ENCODE measurements at regions not wholly inside any gene's neighbourhood (a gene's known extent, or its start where the extent isn't known, plus 50 kb on each side); places are given as distances from the start of the nearest gene placed in this dataset.

DNA sequence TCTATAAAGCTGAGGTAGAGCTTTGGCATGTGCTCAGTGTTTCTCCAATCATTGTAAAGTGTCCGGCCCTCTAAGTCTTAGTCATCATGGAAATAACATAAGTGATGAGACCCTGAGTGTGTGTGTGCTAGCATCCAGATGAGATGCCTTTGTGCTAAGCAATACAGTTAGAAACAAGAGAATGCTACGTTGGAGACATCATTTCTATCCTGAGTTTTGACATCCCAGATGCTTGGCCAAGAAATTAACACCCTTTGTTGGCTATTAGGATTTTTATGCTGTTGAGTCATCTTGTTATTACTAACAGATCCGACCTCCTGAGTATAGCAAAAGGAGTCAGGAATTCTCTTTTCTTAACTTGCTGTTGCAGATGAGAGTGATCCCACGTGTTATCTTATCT is 508.0 kb downstream of the GADD45G start:
- intact Hi-C loops (cut with DNase I): no loop called here
- H3K4me1 ChIP-seq: no peaks in the 10 kb centered on the region
- no peaks in the 10 kb centered on the region for H3K9me3 ChIP-seq
- H3K4me3 ChIP-seq: no peak overlapping the region
- no peaks in the 10 kb centered on the region for H3K36me3 ChIP-seq
- H3K27me3 ChIP-seq: no peaks in the 10 kb centered on the region
- no peak overlapping the region for H3K9ac ChIP-seq (ENCODE audit: low read depth in 2 of 2, low read length in 2 of 2)
- no peak for TF ChIP-seq CTCF (IDR thresholded peaks at IDR 0.05)
- no peak for DNase-seq
- no peak overlapping the region for H3K27ac ChIP-seq

GRCh38 chr9:90114641-90115425 is 510.0 kb downstream of the GADD45G start:
- no peak for DNase-seq
- Histone ChIP-seq H3K27me3 (no peaks in the 10 kb centered on the region), H3K4me1 (no peaks in the 10 kb centered on the region), H3K9ac (ENCODE audit: low read depth in 2 of 2, low read length in 2 of 2) (no peak overlapping the region), H3K9me3 (no peaks in the 10 kb centered on the region), H3K4me3 (no peak overlapping the region), H3K27ac (no peak overlapping the region), H3K36me3 (no peaks in the 10 kb centered on the region)
- no peak for TF ChIP-seq CTCF (IDR thresholded peaks at IDR 0.05)
- intact Hi-C loops (cut with DNase I): no loop called here

GRCh38 chr9:90121762-90122161 is 517.0 kb downstream of the GADD45G start:
- Histone ChIP-seq H3K36me3 (no peaks in the 10 kb centered on the region), H3K4me3 (no peak overlapping the region), H3K9ac (ENCODE audit: low read depth in 2 of 2, low read length in 2 of 2) (no peak overlapping the region), H3K27ac (no peak overlapping the region), H3K9me3 (no peaks in the 10 kb centered on the region), H3K27me3 (peaks cover 5% of the 10 kb centered on the region), H3K4me1 (no peaks in the 10 kb centered on the region)
- intact Hi-C loops (cut with DNase I): no loop called here
- DNase-seq: no peak
- no peak for TF ChIP-seq CTCF (IDR thresholded peaks at IDR 0.05)

- H3K27ac ChIP-seq: no peak overlapping the region
- no peaks in the 10 kb centered on the region for H3K9me3 ChIP-seq
- H3K27me3 ChIP-seq: peaks cover 5% of the 10 kb centered on the region
- H3K4me3 ChIP-seq: no peak overlapping the region
- H3K9ac ChIP-seq (ENCODE audit: low read depth in 2 of 2, low read length in 2 of 2): no peak overlapping the region
- H3K4me1 ChIP-seq: no peaks in the 10 kb centered on the region
- no peak for TF ChIP-seq CTCF (IDR thresholded peaks at IDR 0.05)
- intact Hi-C loops (cut with DNase I): no loop called here
- no peak for DNase-seq
- H3K36me3 ChIP-seq: no peaks in the 10 kb centered on the region
These were observed 517.7 kb downstream of the DIRAS2 start for GRCh38 chr9:90124961-90125360.

GRCh38 chr9:90127923-90128322 is 514.7 kb downstream of the DIRAS2 start:
- intact Hi-C loops (cut with DNase I): no loop called here
- no peak for DNase-seq
- no peak for TF ChIP-seq CTCF (IDR thresholded peaks at IDR 0.05)

More at GRCh38 chr9:90127923-90128322, 514.7 kb downstream of the DIRAS2 start:
- no peaks in the 10 kb centered on the region for H3K9me3 ChIP-seq
- H3K9ac ChIP-seq (ENCODE audit: low read depth in 2 of 2, low read length in 2 of 2): no peak overlapping the region
- H3K4me1 ChIP-seq: no peaks in the 10 kb centered on the region
- H3K36me3 ChIP-seq: no peaks in the 10 kb centered on the region
- H3K4me3 ChIP-seq: no peak overlapping the region
- peaks cover 5% of the 10 kb centered on the region for H3K27me3 ChIP-seq
- H3K27ac ChIP-seq: no peak overlapping the region

All from colonic mucosa (tissue), 4 donors.